Neural progenitor cell (in vitro differentiated cells): ENCODE measurements at regions not wholly inside any gene's neighbourhood (a gene's known extent, or its start where the extent isn't known, plus 50 kb on each side); places are given as distances from the start of the nearest gene placed in this dataset.

Source experiments
- DNase-seq: peaks from one replicate; pipeline ENCODE4 v3.0.0-alpha.2; 2016; ENCODE audit warnings: low spot score
- H2AFZ ChIP-seq: fragments of 200-600 bp; sonication (generic); replicated peaks from 2 replicates; pipeline ENCODE4 v1.6.1; 2016; ENCODE audit warnings: antibody characterized with exemption
- H3F3A ChIP-seq: fragments of 200-600 bp; sonication (generic); 2 replicates; pipeline ENCODE4 v1.6.1; 2016; ENCODE audit warnings: antibody characterized with exemption, low read depth
- H3K27ac ChIP-seq: fragments of 200-600 bp; sonication (generic); 2 replicates; pipeline ENCODE4 v1.5.1; 2016; ENCODE audit warnings: mild to moderate bottlenecking
- H3K27me3 ChIP-seq: fragments of 200-600 bp; sonication (generic); 2 replicates; pipeline ENCODE4 v1.6.1; 2016; ENCODE audit warnings: mild to moderate bottlenecking, moderate library complexity
- H3K36me3 ChIP-seq: fragments of 200-600 bp; sonication (generic); 2 replicates; pipeline ENCODE4 v1.5.1; 2016
- H3K4me1 ChIP-seq: fragments of 200-600 bp; sonication (generic); 2 replicates; pipeline ENCODE4 v1.6.1; 2016; ENCODE audit warnings: mixed run types
- H3K4me2 ChIP-seq: fragments of 200-600 bp; sonication (generic); 2 replicates; pipeline ENCODE4 v1.6.1; 2016
- H3K4me3 ChIP-seq: fragments of 200-600 bp; sonication (generic); 2 replicates; pipeline ENCODE4 v1.5.1; 2016
- H3K79me2 ChIP-seq: fragments of 200-600 bp; sonication (generic); 2 replicates; pipeline ENCODE4 v1.6.1; 2016; ENCODE audit warnings: low read depth
- H3K9ac ChIP-seq: fragments of 200-600 bp; sonication (generic); 2 replicates; pipeline ENCODE4 v1.6.1; 2016
- H3K9me3 ChIP-seq: fragments of 200-600 bp; sonication (generic); 2 replicates; pipeline ENCODE4 v1.5.1; 2016; ENCODE audit warnings: low read depth
- H4K20me1 ChIP-seq: fragments of 200-600 bp; sonication (generic); 2 replicates; pipeline ENCODE4 v1.6.1; 2016; ENCODE audit warnings: low read depth
- H3K27ac Mint-ChIP-seq: 3 replicates; pipeline ENCODE4 v1.8.0; 2021; ENCODE audit warnings: mixed read lengths
- H3K27me3 Mint-ChIP-seq: 2 replicates; pipeline ENCODE4 v1.8.0; 2022; ENCODE audit warnings: low read depth, mild to moderate bottlenecking, inconsistent platforms, moderate library complexity, mixed read lengths; ENCODE audit not compliant: insufficient read depth
- H3K36me3 Mint-ChIP-seq: 3 replicates; pipeline ENCODE4 v1.8.0; 2021; ENCODE audit warnings: mixed read lengths
- H3K4me1 Mint-ChIP-seq: 3 replicates; pipeline ENCODE4 v1.8.0; 2021; ENCODE audit warnings: mixed read lengths
- H3K4me3 Mint-ChIP-seq: 3 replicates; pipeline ENCODE4 v1.8.0; 2021; ENCODE audit warnings: mild to moderate bottlenecking, moderate library complexity, mixed read lengths
- H3K9me3 Mint-ChIP-seq: 3 replicates; pipeline ENCODE4 v1.8.0; 2020; ENCODE audit warnings: mixed read lengths
- EZH2 ChIP-seq: fragments of 200-600 bp; sonication (generic); IDR thresholded peaks from 2 replicates; pipeline ENCODE4 v1.6.1; 2017; ENCODE audit warnings: antibody characterized with exemption, mild to moderate bottlenecking, moderate library complexity
- EZH2phosphoT487 ChIP-seq: fragments of 200-600 bp; sonication (generic); IDR thresholded peaks from 2 replicates; pipeline ENCODE4 v1.6.1; 2017; ENCODE audit warnings: antibody characterized with exemption
- TF ChIP-seq, protein P1 (sequence below): fragments of 200-600 bp; sonication (generic); IDR thresholded peaks from 2 replicates; pipeline ENCODE4 v1.5.1; 2017; ENCODE audit warnings: antibody characterized with exemption, mild to moderate bottlenecking

- H2AFZ ChIP-seq: no peak overlapping the region
- peaks cover 8% of the 10 kb centered on the region for H3K4me1 ChIP-seq
- H3K36me3 ChIP-seq: no peaks in the 10 kb centered on the region
- H3K4me3 Mint-ChIP-seq: no peak overlapping the region
- peaks cover 2% of the 10 kb centered on the region for H3K4me1 Mint-ChIP-seq
- H3F3A ChIP-seq: no peaks in the 10 kb centered on the region
- TF ChIP-seq EZH2phosphoT487 (no peak), EZH2 (no peak)
- TF ChIP-seq, protein P1, sequence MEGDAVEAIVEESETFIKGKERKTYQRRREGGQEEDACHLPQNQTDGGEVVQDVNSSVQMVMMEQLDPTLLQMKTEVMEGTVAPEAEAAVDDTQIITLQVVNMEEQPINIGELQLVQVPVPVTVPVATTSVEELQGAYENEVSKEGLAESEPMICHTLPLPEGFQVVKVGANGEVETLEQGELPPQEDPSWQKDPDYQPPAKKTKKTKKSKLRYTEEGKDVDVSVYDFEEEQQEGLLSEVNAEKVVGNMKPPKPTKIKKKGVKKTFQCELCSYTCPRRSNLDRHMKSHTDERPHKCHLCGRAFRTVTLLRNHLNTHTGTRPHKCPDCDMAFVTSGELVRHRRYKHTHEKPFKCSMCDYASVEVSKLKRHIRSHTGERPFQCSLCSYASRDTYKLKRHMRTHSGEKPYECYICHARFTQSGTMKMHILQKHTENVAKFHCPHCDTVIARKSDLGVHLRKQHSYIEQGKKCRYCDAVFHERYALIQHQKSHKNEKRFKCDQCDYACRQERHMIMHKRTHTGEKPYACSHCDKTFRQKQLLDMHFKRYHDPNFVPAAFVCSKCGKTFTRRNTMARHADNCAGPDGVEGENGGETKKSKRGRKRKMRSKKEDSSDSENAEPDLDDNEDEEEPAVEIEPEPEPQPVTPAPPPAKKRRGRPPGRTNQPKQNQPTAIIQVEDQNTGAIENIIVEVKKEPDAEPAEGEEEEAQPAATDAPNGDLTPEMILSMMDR: no peak
- H3K36me3 Mint-ChIP-seq: no peaks in the 10 kb centered on the region
- no peaks in the 10 kb centered on the region for H3K9me3 Mint-ChIP-seq
- H3K9me3 ChIP-seq: no peaks in the 10 kb centered on the region
- H3K27me3 Mint-ChIP-seq: no peaks in the 10 kb centered on the region
- no peak overlapping the region for H3K9ac ChIP-seq
- no peaks in the 10 kb centered on the region for H4K20me1 ChIP-seq
- no peaks in the 10 kb centered on the region for H3K27me3 ChIP-seq
- H3K27ac Mint-ChIP-seq: no peak overlapping the region
- no peak for DNase-seq
- no peak overlapping the region for H3K4me3 ChIP-seq
- H3K27ac ChIP-seq: no peak overlapping the region
- H3K79me2 ChIP-seq: no peaks in the 10 kb centered on the region
- no peak overlapping the region for H3K4me2 ChIP-seq
Observed at GRCh38 chr11:31997955-31998354, 92.9 kb upstream of the RCN1 start.

- H3K9me3 ChIP-seq: no peaks in the 10 kb centered on the region
- no peak overlapping the region for H3K4me3 ChIP-seq
- peaks cover 2% of the 10 kb centered on the region for H3K4me1 Mint-ChIP-seq
- no peak overlapping the region for H3K4me2 ChIP-seq
- DNase-seq: no peak
- H3K27me3 Mint-ChIP-seq: no peaks in the 10 kb centered on the region
- no peaks in the 10 kb centered on the region for H3F3A ChIP-seq
- H3K4me1 ChIP-seq: peaks cover 8% of the 10 kb centered on the region
- H2AFZ ChIP-seq: no peak overlapping the region
- H3K79me2 ChIP-seq: no peaks in the 10 kb centered on the region
- no peak overlapping the region for H3K27ac Mint-ChIP-seq
- H3K4me3 Mint-ChIP-seq: no peak overlapping the region
- no peaks in the 10 kb centered on the region for H3K27me3 ChIP-seq
- H4K20me1 ChIP-seq: no peaks in the 10 kb centered on the region
- TF ChIP-seq EZH2: no peak
- no peak for TF ChIP-seq EZH2phosphoT487
- TF ChIP-seq, protein P1: no peak
- H3K9ac ChIP-seq: no peak overlapping the region
- H3K9me3 Mint-ChIP-seq: no peaks in the 10 kb centered on the region
- no peak overlapping the region for H3K27ac ChIP-seq
- H3K36me3 Mint-ChIP-seq: no peaks in the 10 kb centered on the region
- H3K36me3 ChIP-seq: no peaks in the 10 kb centered on the region
Observed at GRCh38 chr11:31996159-31996881, 94.6 kb upstream of the RCN1 start.

GRCh38 chr11:31995525-31996094, 95.3 kb upstream of the RCN1 start:
- no peak overlapping the region for H2AFZ ChIP-seq
- H3K79me2 ChIP-seq: no peaks in the 10 kb centered on the region
- H3K4me1 ChIP-seq: peaks cover 8% of the 10 kb centered on the region
- H3K9ac ChIP-seq: no peak overlapping the region
- DNase-seq: no peak
- Mint-ChIP-seq H3K4me3 (no peak overlapping the region), H3K4me1 (peaks cover 2% of the 10 kb centered on the region), H3K27ac (no peak overlapping the region), H3K9me3 (no peaks in the 10 kb centered on the region), H3K27me3 (peaks cover 1% of the 10 kb centered on the region), H3K36me3 (no peaks in the 10 kb centered on the region)
- no peaks in the 10 kb centered on the region for H3K36me3 ChIP-seq
- H3K27ac ChIP-seq: no peak overlapping the region
- no peak overlapping the region for H3K4me3 ChIP-seq
- no peaks in the 10 kb centered on the region for H3K27me3 ChIP-seq
- TF ChIP-seq, protein P1: no peak
- no peak overlapping the region for H3K4me2 ChIP-seq
- no peaks in the 10 kb centered on the region for H3K9me3 ChIP-seq
- H3F3A ChIP-seq: no peaks in the 10 kb centered on the region
- no peaks in the 10 kb centered on the region for H4K20me1 ChIP-seq
